Astrocyte (in vitro differentiated cells and primary cell): ENCODE measurements at regions not wholly inside any gene's neighbourhood (a gene's known extent, or its start where the extent isn't known, plus 50 kb on each side); places are given as distances from the start of the nearest gene placed in this dataset.

ENCODE experiments used
- CTCF ChIP-seq: IDR thresholded peaks from 2 replicates; pipeline ENCODE4 v1.5.1; 2011; ENCODE audit warnings: low read depth, mild to moderate bottlenecking, inconsistent platforms, low read length, moderate library complexity; ENCODE audit not compliant: insufficient read depth
- EZH2 ChIP-seq: IDR thresholded peaks from 2 replicates; pipeline ENCODE4 v1.6.1; 2012; ENCODE audit warnings: mild to moderate bottlenecking, low read length, inconsistent platforms; ENCODE audit not compliant: insufficient read depth

DNA sequence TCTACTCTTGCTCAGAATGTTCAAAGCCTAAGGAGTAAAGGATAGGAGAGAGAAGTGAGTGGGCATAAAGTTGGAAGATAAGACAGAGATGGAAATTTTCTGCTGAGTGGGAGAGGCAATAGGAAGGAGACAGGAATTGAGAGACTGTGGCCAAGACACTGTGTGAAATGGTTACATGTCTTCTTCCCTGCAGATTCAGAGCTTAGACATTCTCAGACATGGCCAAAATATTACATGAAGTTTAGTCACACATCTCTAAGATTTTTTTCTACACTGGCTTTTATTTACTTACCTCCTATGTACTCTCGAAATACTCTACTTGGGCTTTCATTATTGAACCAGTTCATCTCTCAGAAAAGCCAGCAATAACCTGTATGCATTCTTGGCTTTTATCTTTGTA lies 363.0 kb upstream of the FANCL start:
- TF ChIP-seq CTCF (no peak), EZH2 (no peak)
